ENCODE measurements at regions not wholly inside any gene's neighbourhood (a gene's known extent, or its start where the extent isn't known, plus 50 kb on each side); places are given as distances from the start of the nearest gene placed in this dataset.

GRCh38 chr6:4549556-4550226 lies 226.5 kb upstream of the CDYL start:
- DNase-seq: no peak

- DNase-seq: no peak
Measured at GRCh38 chr6:4545893-4546292, 230.3 kb upstream of the CDYL start.

GRCh38 chr6:4543596-4543995 lies 232.6 kb upstream of the CDYL start:
- no peak for DNase-seq

GRCh38 chr6:4533576-4533975 lies 242.6 kb upstream of the CDYL start:
- DNase-seq: no peak

- DNase-seq: no peak
Measured at GRCh38 chr6:4531406-4531805, 244.8 kb upstream of the CDYL start.

GRCh38 chr6:4522453-4522852 lies 253.8 kb upstream of the CDYL start:
- no peak for DNase-seq

GRCh38 chr6:4521070-4521469 lies 255.1 kb upstream of the CDYL start:
- no peak for DNase-seq

- DNase-seq: no peak
Measured at GRCh38 chr6:4518506-4518905, 257.7 kb upstream of the CDYL start.

- DNase-seq: no peak
Measured at GRCh38 chr6:4516206-4516605, 260.0 kb upstream of the CDYL start.

- no peak for DNase-seq
Measured at GRCh38 chr6:4513561-4513960, 262.6 kb upstream of the CDYL start.

GRCh38 chr6:4512051-4512471 lies 264.1 kb upstream of the CDYL start:
- no peak for DNase-seq

- no peak for DNase-seq
Measured at GRCh38 chr6:4511641-4512020, 264.6 kb upstream of the CDYL start.

- DNase-seq: no peak
Measured at GRCh38 chr6:4510906-4511640, 265.1 kb upstream of the CDYL start.

- DNase-seq: no peak
Measured at GRCh38 chr6:4510317-4510716, 265.9 kb upstream of the CDYL start.

GRCh38 chr6:4509506-4509905 lies 266.7 kb upstream of the CDYL start:
- DNase-seq: no peak

GRCh38 chr6:4506792-4507191 lies 269.4 kb upstream of the CDYL start:
- no peak for DNase-seq

GRCh38 chr6:4506223-4506622 lies 270.0 kb upstream of the CDYL start:
- DNase-seq: no peak

GRCh38 chr6:4504700-4505099 lies 271.5 kb upstream of the CDYL start:
- no peak for DNase-seq

GRCh38 chr6:4503700-4504099 lies 272.5 kb upstream of the CDYL start:
- DNase-seq: no peak

GRCh38 chr6:4496284-4496683 lies 279.9 kb upstream of the CDYL start:
- DNase-seq: no peak

- no peak for DNase-seq
Measured at GRCh38 chr6:4491501-4492260, 284.5 kb upstream of the CDYL start.

- no peak for DNase-seq
Measured at GRCh38 chr6:4489538-4489937, 286.7 kb upstream of the CDYL start.

GRCh38 chr6:4488389-4488788 lies 287.8 kb upstream of the CDYL start:
- no peak for DNase-seq

- DNase-seq: no peak
Measured at GRCh38 chr6:4487538-4487937, 288.7 kb upstream of the CDYL start.

Data from CD4-positive, alpha-beta T cell treated with Interleukin-17A for 1 hour (primary cell).